OCI-LY7 (cell line): ENCODE measurements at regions not wholly inside any gene's neighbourhood (a gene's known extent, or its start where the extent isn't known, plus 50 kb on each side); places are given as distances from the start of the nearest gene placed in this dataset.

Experiments
- BruUV-seq: library from RNA; stranded (reverse); fragments of 400-500 nt; replicated peaks from 2 replicates; lab custom pipeline; 2021; lab: Mats Ljungman, UMichigan
- CTCF ChIA-PET: fragments of 300-600 bp; sonication (Branson Sonifier 250); formaldehyde crosslinking; loops from one replicate; lab custom pipeline; 2022; ENCODE audit warnings: antibody characterized with exemption; ENCODE audit not compliant: unreplicated experiment; lab: Charles Lee
- POLR2A ChIA-PET: fragments of 300-600 bp; sonication (Branson Sonifier 250); formaldehyde crosslinking; loops from one replicate; lab custom pipeline; 2022; ENCODE audit warnings: antibody characterized with exemption; lab: Charles Lee
- DNase-seq: peaks from one replicate; pipeline ENCODE4 v3.0.0-alpha.2; 2015; ENCODE audit warnings: low spot score
- H2AFZ ChIP-seq: fragments of 200-600 bp; sonication (generic), shearing (Covaris generic); 2 replicates; pipeline ENCODE4 v1.6.1; 2014; ENCODE audit warnings: mild to moderate bottlenecking, antibody characterized with exemption, low read length, moderate library complexity
- H3K27ac ChIP-seq: fragments of 200-600 bp; sonication (generic); 2 replicates; pipeline ENCODE4 v1.5.1; 2014; ENCODE audit warnings: mixed run types, low read depth, mild to moderate bottlenecking, moderate library complexity, low read length, inconsistent platforms; ENCODE audit not compliant: poor library complexity, severe bottlenecking
- H3K36me3 ChIP-seq: fragments of 200-600 bp; sonication (generic); 2 replicates; pipeline ENCODE4 v1.6.1; 2014; ENCODE audit warnings: mild to moderate bottlenecking, antibody characterized with exemption, low read length, moderate library complexity, mixed read lengths; ENCODE audit not compliant: insufficient read depth
- H3K4me1 ChIP-seq: fragments of 200-600 bp; sonication (generic); 2 replicates; pipeline ENCODE4 v1.5.1; 2014; ENCODE audit warnings: mild to moderate bottlenecking, low read length; ENCODE audit not compliant: insufficient read depth, poor library complexity, severe bottlenecking
- H3K4me2 ChIP-seq: fragments of 200-600 bp; sonication (generic); 2 replicates; pipeline ENCODE4 v1.6.1; 2014; ENCODE audit warnings: mild to moderate bottlenecking, low read length
- H3K4me3 ChIP-seq: fragments of 200-600 bp; sonication (generic); 2 replicates; pipeline ENCODE4 v1.5.1; 2014; ENCODE audit warnings: mild to moderate bottlenecking, low read depth, low read length; ENCODE audit not compliant: poor library complexity, severe bottlenecking
- H3K79me2 ChIP-seq: fragments of 200-600 bp; sonication (generic); 2 replicates; pipeline ENCODE4 v1.6.1; 2016; ENCODE audit warnings: low read depth, mild to moderate bottlenecking, low read length, moderate library complexity, mixed read lengths; ENCODE audit not compliant: insufficient read depth
- H3K9me2 ChIP-seq: fragments of 200-600 bp; sonication (generic); 2 replicates; pipeline ENCODE4 v1.6.1; 2016; ENCODE audit warnings: mild to moderate bottlenecking, low read length, mixed read lengths; ENCODE audit not compliant: insufficient read depth
- H3K9me3 ChIP-seq: fragments of 200-600 bp; sonication (generic); 2 replicates; pipeline ENCODE4 v1.6.1; 2014; ENCODE audit warnings: mild to moderate bottlenecking, mixed run types, low read length, mixed read lengths
- H4K20me1 ChIP-seq: fragments of 200-600 bp; sonication (generic); 2 replicates; pipeline ENCODE4 v1.6.1; 2014; ENCODE audit warnings: mild to moderate bottlenecking, antibody characterized with exemption, low read length, moderate library complexity, mixed read lengths; ENCODE audit not compliant: insufficient read depth
- CTCF ChIP-seq: fragments of 200-600 bp; sonication (generic); conservative IDR thresholded peaks from 2 replicates; pipeline ENCODE4 v1.5.1; 2014; ENCODE audit warnings: mild to moderate bottlenecking, antibody characterized with exemption, low read length, moderate library complexity, mixed read lengths
- EZH2phosphoT487 ChIP-seq: fragments of 200-600 bp; sonication (generic); IDR thresholded peaks from 2 replicates; pipeline ENCODE4 v1.6.1; 2018; ENCODE audit warnings: low read depth, borderline replicate concordance, mild to moderate bottlenecking, mixed run types, antibody characterized with exemption, low read length, moderate library complexity, mixed read lengths
- intact Hi-C: fragments of 100-400 bp; cut with micrococcal nuclease; formaldehyde crosslinking; loops from one replicate; pipeline ENCODE4 v1.10.0; 2022; ENCODE audit not compliant: unreplicated experiment

GRCh38 chr18:28407681-28408080, 230.8 kb upstream of the CDH2 start:
- H3K9me3 ChIP-seq, result no peaks in the 10 kb centered on the region
- ChIA-PET CTCF (no interaction called here), POLR2A (interaction anchor here (0.8 kb wide), 1 partner anchor 191 kb away, joined by 3 read pairs; no protein-coding TSS in a partner anchor)
- no peak for DNase-seq
- no peaks in the 10 kb centered on the region for H4K20me1 ChIP-seq
- H3K27ac ChIP-seq, result no peak overlapping the region
- H3K36me3 ChIP-seq, result no peaks in the 10 kb centered on the region
- no peak overlapping the region for H3K4me2 ChIP-seq
- intact Hi-C loops, result no loop called here
- no peaks in the 10 kb centered on the region for H3K9me2 ChIP-seq
- H3K4me3 ChIP-seq, result no peak overlapping the region
- no peaks in the 10 kb centered on the region for H3K79me2 ChIP-seq
- no peak overlapping the region for H2AFZ ChIP-seq
- BruUV-seq, result no TSS peak
- TF ChIP-seq CTCF (no peak), EZH2phosphoT487 (no peak)
- no peaks in the 10 kb centered on the region for H3K4me1 ChIP-seq

- Histone ChIP-seq H3K9me3 (no peaks in the 10 kb centered on the region), H3K4me1 (no peaks in the 10 kb centered on the region), H4K20me1 (no peaks in the 10 kb centered on the region), H3K36me3 (no peaks in the 10 kb centered on the region), H3K79me2 (no peaks in the 10 kb centered on the region), H3K27ac (no peak overlapping the region), H3K9me2 (no peaks in the 10 kb centered on the region), H3K4me2 (no peak overlapping the region), H3K4me3 (no peak overlapping the region), H2AFZ (no peak overlapping the region)
- intact Hi-C loops, result no loop called here
- TF ChIP-seq EZH2phosphoT487 (no peak), CTCF (no peak)
- POLR2A ChIA-PET, result interaction anchor here (0.6 kb wide), 1 partner anchor 505 kb away, joined by 3 read pairs; no protein-coding TSS in a partner anchor
- BruUV-seq, result no TSS peak
- no peak for DNase-seq
- CTCF ChIA-PET, result no interaction called here
These were observed 229.6 kb upstream of the CDH2 start for GRCh38 chr18:28406533-28406932.

- Histone ChIP-seq H3K9me3 (no peaks in the 10 kb centered on the region), H3K4me3 (no peak overlapping the region), H3K36me3 (no peaks in the 10 kb centered on the region), H4K20me1 (no peaks in the 10 kb centered on the region), H3K4me1 (no peaks in the 10 kb centered on the region), H3K4me2 (no peak overlapping the region), H3K9me2 (no peaks in the 10 kb centered on the region), H2AFZ (no peak overlapping the region), H3K79me2 (no peaks in the 10 kb centered on the region), H3K27ac (no peak overlapping the region)
- ChIA-PET CTCF (no interaction called here), POLR2A (no interaction called here)
- TF ChIP-seq EZH2phosphoT487 (no peak), CTCF (no peak)
- intact Hi-C loops, result no loop called here
- DNase-seq, result no peak
- BruUV-seq, result no TSS peak
These were observed 227.8 kb upstream of the CDH2 start for GRCh38 chr18:28404694-28405093.
